ENCODE measurements at regions not wholly inside any gene's neighbourhood (a gene's known extent, or its start where the extent isn't known, plus 50 kb on each side); places are given as distances from the start of the nearest gene placed in this dataset.

DNA sequence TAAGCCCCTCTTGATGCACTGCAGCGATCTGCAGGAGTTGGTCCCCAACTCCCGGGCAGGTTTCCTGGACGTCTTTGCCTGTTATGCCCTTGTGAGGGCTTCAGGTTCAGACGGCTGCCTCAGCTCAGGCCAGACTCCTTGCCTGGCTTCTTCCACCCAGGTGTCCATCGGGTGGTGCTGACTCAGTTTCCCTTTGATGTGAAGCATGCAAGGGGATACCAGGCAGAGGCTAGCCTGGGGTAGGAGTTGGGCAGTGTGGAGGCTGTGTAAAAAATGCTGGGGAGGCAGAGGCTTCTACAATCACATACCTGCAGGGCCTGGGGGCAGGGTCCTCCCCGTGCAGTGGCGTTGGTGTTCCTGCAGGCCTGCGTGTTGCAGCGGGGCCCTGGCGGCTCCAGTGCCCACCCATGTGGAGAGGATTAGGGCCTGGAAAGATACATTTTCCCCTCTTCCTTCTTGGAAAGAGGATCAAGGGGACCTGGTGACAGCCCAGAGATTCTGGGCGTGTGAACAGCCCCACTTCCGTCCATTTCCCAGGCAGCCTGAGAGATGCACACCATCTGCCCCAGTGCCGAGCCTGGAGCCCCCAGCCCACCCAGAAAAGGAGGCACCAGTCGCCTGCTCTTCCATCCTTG is 338.3 kb downstream of the DYSF start:
- no peak for DNase-seq (ENCODE audit: low spot score)

- DNase-seq (ENCODE audit: low spot score): no peak
Observed at GRCh38 chr2:71791061-71791450, 337.7 kb downstream of the DYSF start.

- no peak for DNase-seq (ENCODE audit: low spot score)
Observed at GRCh38 chr2:71790226-71791060, 337.1 kb downstream of the DYSF start.

- peak; percentile 58 for DNase-seq (ENCODE audit: low spot score)
Observed at GRCh38 chr2:71789556-71790204, 336.3 kb downstream of the DYSF start.

DNA sequence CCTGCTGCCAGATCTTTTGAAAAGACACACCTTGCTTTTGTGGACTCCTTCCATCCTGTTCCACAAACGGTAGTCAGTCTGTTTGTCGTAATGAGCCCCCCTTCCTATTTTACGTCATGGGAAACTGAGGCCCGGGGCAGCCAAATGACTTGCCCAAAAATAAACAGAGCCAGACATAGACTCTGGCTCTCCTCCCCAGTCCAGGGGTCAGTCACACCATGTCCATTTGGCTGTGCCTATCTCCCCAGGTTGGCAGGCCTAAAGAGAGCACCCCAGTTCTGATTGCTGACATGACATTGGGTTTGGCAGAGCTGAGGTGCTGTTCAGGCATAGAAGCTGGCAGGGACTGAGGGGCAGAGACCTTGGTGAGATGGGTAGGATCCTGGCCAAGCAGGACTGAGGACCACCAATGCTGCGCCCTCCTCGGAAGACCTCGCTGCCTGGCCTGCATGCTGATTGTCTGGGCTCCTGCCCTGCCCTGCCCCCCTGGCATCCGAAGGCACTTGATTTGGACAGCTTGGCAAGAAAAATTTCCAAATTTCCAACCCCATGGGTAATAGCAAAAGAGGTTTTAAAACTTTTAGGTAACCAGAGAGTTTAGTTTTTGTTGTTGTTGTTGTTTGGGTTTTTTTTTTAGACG is 335.4 kb downstream of the DYSF start:
- DNase-seq (ENCODE audit: low spot score): no peak

- peak; percentile 53 for DNase-seq (ENCODE audit: low spot score)
Observed at GRCh38 chr2:71788186-71788525, 334.8 kb downstream of the DYSF start.

DNA sequence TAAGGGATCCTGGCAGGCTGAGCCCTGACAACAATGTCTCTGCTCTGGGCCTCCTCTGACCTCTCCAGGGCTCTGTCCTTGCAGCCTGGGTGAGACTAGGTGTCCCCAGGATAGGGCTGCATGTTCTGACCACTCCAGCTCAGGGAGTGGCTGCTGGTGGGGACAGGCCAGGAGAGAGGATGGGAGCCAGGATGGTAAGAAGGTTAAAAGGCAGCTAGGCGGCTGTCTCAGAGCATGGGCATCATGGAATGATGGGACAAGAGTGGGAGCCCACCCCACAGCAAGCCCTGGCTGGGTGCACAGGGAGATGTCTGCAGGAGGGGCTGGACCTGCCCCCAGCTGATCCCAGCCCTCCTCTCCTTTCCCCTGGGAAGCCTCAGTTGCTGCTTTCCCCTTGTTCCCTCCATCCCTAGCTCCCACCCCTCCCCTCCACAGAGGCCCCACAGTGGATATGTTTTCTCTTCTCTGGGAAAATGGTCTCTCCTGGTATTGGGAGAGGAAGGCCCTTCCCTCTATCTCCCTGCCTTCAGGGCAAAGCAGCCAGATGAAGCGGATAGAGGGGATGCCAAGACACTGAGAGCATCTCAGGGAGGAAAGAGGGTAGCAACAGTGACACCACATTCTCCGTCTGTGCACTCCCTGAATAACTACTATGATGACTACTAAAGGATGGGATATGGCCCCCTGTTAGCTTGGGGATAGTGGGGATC is 334.3 kb downstream of the DYSF start:
- no peak for DNase-seq (ENCODE audit: low spot score)

- DNase-seq (ENCODE audit: low spot score): no peak
Observed at GRCh38 chr2:71787108-71787415, 333.7 kb downstream of the DYSF start.

GRCh38 chr2:71786291-71787107 is 333.1 kb downstream of the DYSF start:
- DNase-seq (ENCODE audit: low spot score): no peak

- DNase-seq (ENCODE audit: low spot score): no peak
Observed at GRCh38 chr2:71785516-71785981, 332.2 kb downstream of the DYSF start.

DNA sequence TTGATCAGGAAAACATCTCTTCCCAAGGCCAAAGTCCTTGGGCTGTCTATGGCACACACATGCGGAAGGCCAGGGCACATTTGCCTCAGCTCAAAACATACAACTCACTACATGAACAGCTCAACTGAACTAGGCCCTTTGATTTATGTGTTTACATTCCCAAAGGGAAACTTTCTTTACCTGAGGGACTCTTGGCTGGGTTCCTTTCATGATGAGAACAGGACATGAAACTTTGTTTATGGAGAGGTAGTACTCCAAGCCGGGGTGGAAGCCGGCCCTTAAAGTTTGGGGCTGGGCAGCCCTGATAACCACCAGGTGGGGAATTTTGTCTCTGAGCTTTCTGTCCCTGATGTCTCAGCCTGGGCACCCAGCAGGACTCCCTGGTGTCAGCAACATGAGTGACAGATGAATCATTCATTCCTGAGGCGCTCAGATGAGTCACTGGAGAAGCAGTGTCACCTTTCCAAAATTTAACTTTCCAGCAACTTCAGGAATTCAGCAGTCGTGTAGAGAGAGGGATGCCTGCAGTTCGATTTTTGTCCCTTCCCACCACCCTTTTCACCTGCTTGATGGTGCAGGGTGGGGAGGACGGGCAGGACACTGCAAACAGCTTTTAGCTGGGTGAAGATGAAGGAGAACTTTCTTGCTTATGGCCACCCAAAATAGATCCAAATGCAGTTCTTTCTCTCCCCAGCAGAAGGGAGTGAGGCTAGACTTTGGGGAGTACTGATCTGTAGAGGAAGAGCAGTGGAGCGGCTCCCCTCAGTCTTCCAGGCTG is 331.6 kb downstream of the DYSF start:
- DNase-seq (ENCODE audit: low spot score): peak; percentile 74

DNA sequence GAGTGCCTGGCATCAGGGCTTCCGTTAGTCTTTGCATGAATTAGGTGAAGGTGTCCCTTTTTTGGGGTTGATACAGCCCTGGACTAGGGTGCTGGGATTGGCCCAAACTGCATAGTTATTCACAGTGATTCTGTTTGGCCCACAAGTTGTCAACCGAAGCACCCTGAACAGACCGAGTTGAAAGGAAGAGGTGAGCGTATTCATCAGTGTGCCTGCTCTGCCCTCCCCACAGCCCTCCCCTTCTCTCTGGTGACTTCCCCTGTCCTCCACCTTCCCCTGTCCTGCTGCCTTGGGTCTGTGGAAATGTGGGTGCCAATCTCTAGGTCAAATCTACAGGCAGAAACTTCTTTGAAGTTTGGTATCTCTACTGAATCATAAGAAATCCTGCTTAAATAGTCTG is 330.5 kb downstream of the DYSF start:
- no peak for DNase-seq (ENCODE audit: low spot score)

GRCh38 chr2:71783215-71783614 is 329.9 kb downstream of the DYSF start:
- DNase-seq (ENCODE audit: low spot score): no peak

GRCh38 chr2:71782323-71782722 is 329.0 kb downstream of the DYSF start:
- no peak for DNase-seq (ENCODE audit: low spot score)

DNA sequence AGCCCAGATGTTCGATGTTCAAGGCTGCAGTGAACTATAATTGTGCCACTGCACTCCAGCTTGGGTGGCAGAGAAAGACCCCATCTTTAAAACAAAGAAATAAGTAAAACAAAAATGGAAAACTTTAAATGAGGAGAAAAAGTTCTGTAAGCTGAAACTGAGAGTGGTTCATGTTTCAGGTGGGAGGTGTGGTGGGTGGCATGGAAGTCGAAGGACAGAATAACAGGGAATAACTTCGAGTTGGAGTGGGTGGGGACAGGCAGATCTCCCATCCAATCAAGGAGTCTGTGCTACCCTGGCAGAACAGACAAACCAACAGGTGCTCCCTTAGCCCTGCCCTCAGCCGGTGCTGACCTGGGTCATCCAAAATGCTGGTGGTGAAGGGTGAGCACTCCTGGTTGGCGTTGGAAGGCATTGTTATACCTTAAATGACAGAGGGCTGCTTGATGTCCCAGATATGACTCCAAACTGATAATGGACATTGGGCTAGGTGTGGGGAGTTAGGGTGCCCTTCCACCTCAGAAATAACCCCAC is 328.4 kb downstream of the DYSF start:
- DNase-seq (ENCODE audit: low spot score): no peak

DNA sequence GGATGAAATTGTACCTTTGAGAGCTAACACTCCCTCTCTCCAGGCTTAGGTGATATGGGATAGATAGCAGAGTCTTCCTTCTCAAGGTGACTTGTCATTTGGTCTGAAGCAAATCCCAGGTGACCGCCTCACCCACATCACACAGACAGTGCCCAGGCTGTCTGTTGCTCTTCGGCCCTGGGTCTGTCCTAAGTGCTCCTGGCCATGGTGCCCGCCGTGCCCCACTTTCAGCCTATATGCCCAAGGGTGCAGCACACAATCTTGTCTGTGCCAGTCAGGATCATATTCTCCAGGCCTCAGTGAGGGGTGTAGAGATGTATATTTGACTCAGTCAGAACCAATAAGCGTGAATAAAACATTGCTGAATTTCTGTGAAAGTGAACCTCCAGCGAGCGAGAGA is 326.8 kb downstream of the DYSF start:
- no peak for DNase-seq (ENCODE audit: low spot score)

GRCh38 chr2:71779774-71780105 is 326.4 kb downstream of the DYSF start:
- no peak for DNase-seq (ENCODE audit: low spot score)

GRCh38 chr2:71778936-71779773 is 325.8 kb downstream of the DYSF start:
- no peak for DNase-seq (ENCODE audit: low spot score)

DNA sequence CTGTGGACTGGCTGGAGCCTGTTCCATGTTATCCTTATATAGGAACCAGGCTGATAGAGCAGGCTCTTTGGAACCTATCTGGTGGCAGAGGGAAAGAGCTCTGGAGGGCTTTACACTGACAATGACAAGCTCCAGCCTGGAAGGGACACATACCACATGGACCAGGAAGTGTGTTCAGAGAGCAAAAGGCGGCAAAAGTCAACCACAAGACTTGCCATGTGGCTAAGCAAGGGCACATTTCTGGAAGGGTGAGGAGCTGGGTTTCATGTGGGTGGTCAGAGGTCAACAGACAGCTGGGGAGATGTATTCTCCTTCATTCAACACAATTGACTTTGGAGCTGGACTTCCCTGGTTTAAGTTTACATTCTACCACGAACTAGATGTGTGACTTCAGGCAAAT is 325.2 kb downstream of the DYSF start:
- no peak for DNase-seq (ENCODE audit: low spot score)

DNA sequence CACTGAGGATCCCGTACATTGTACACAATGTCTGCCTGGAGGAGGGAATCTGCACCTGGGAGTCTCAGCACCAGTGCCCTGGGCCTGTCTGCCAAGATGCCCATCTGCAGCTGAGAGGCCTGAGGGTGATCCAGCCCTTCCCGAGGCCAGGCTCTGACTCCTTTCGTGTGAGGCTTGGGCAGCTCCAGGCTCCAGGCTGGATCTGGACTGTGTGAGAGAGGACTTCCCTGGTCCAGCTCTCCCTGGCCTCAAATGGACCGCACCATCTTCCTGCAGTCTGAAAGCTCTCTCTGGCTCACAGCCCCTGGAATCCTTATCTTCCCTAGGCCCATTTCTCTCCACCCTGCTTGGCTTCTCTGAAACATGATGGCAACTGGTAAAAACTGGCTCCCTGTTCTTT is 324.6 kb downstream of the DYSF start:
- no peak for DNase-seq (ENCODE audit: low spot score)

All from GM03348 (cell line).